ENCODE measurements at regions not wholly inside any gene's neighbourhood (a gene's known extent, or its start where the extent isn't known, plus 50 kb on each side); places are given as distances from the start of the nearest gene placed in this dataset.

GRCh38 chr12:89234324-89235114 lies 117.8 kb downstream of the DUSP6 start:
- TF ChIP-seq CTCF (IDR thresholded peaks at IDR 0.05; ENCODE audit: insufficient read depth, low read length), result no peak
- no peak overlapping the region for H3K4me3 ChIP-seq (ENCODE audit: low read depth, low read length)
- DNase-seq (ENCODE audit: low read depth), result no peak

- H3K4me3 ChIP-seq (ENCODE audit: low read depth, low read length), result no peak overlapping the region
- no peak for TF ChIP-seq CTCF (IDR thresholded peaks at IDR 0.05; ENCODE audit: insufficient read depth, low read length)
- DNase-seq (ENCODE audit: low read depth), result no peak
Measured at GRCh38 chr12:89231686-89232085, 120.6 kb downstream of the DUSP6 start.

GRCh38 chr12:89230376-89231315 lies 121.7 kb downstream of the DUSP6 start:
- TF ChIP-seq CTCF (IDR thresholded peaks at IDR 0.05; ENCODE audit: insufficient read depth, low read length), result no peak
- DNase-seq (ENCODE audit: low read depth), result peak; percentile 40
- H3K4me3 ChIP-seq (ENCODE audit: low read depth, low read length), result no peak overlapping the region

GRCh38 chr12:89228491-89228890 lies 123.8 kb downstream of the DUSP6 start:
- DNase-seq (ENCODE audit: low read depth), result no peak
- no peak for TF ChIP-seq CTCF (IDR thresholded peaks at IDR 0.05; ENCODE audit: insufficient read depth, low read length)
- H3K4me3 ChIP-seq (ENCODE audit: low read depth, low read length), result no peak overlapping the region

- no peak overlapping the region for H3K4me3 ChIP-seq (ENCODE audit: low read depth, low read length)
- DNase-seq (ENCODE audit: low read depth), result no peak
- no peak for TF ChIP-seq CTCF (IDR thresholded peaks at IDR 0.05; ENCODE audit: insufficient read depth, low read length)
Measured at GRCh38 chr12:89227774-89228173, 124.5 kb downstream of the DUSP6 start.

GRCh38 chr12:89225808-89226411 lies 126.4 kb downstream of the DUSP6 start:
- H3K4me3 ChIP-seq (ENCODE audit: low read depth, low read length), result no peak overlapping the region
- no peak for TF ChIP-seq CTCF (IDR thresholded peaks at IDR 0.05; ENCODE audit: insufficient read depth, low read length)
- DNase-seq (ENCODE audit: low read depth), result peak; percentile 96
